Jurkat, Clone E6-1 (cell line): ENCODE measurements at regions not wholly inside any gene's neighbourhood (a gene's known extent, or its start where the extent isn't known, plus 50 kb on each side); places are given as distances from the start of the nearest gene placed in this dataset.

Source experiments
- DNase-seq: peaks from one replicate; pipeline ENCODE4 v3.0.0-alpha.2; 2011; ENCODE audit warnings: low read depth, low spot score
- H3K4me3 ChIP-seq: 2 replicates; pipeline ENCODE4 v1.5.1; 2011; ENCODE audit warnings: mild to moderate bottlenecking, low read length, control low read depth, moderate library complexity

DNA sequence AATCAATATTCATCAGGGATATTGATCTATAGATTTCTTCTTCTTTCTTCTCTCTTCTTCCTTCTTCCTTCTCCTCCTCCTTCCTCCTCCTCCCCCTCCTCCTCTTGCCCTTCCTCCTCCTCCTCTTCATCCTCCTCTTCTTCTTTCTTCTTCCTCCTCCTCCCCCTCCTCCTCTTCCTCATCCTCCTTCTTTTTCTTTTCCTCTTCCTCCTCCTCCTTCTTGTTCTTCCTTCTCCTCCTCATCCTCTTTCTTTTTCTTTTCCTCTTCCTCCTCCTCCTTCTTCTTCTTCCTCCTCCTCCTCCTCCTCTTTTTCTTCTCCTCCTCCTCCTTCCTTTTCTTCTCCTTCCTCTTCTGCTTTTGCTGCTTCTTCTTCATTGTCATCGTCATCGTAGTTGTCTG, 52.4 kb upstream of the SERINC1 start:
- no peak for DNase-seq

DNA sequence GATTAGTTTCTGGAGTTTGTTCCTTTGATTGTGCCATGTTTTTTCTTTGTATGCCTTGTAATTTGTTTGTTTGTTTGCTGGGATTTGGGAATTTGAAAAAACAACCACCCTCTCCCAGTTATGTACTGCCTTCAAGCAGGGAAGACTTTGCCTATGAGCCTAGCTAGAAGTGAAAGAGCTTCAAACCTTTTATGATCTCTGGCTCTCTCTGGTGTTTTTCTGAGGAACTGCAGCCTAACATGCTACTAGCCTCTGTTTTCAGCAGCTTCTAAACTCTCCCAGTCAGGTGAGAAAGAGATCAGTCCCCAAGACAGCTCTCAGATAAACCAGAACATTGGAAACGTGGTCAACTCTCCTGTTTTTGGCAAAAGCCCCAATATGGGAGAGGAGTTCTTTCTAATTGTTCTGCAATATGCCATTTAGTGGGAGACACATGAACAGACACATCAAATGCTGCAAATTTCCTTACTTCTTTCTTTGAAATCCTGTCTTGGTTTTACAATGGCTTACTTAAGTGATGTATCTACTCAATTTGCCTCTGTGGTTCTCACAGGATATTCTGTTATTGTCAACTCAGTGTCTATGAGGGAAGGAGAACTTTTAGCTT, 58.9 kb upstream of the SERINC1 start:
- DNase-seq: peak; percentile 64
- no peak overlapping the region for H3K4me3 ChIP-seq

More for the DNA sequence above, 52.4 kb upstream of the SERINC1 start:
- no peak overlapping the region for H3K4me3 ChIP-seq

DNA sequence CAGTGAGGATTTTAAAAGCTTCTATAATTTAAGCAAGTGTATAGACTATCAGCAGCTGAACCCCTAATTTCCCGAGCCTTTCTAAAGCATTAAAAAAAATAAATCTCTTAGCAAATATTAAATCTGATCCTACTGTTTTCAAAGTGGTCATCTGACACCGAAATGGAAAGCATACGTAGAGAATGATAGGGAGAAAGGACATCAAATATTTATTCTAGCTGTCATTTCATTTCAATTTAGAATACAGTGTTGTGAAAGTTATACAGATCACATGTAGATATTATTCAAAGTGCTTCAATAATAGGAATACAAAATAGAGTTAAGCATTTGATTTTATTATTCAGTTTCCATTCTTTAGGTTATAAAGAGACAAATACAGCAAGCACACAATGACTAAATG, 61.9 kb upstream of the PKIB start:
- DNase-seq: no peak
- H3K4me3 ChIP-seq: no peak overlapping the region

DNA sequence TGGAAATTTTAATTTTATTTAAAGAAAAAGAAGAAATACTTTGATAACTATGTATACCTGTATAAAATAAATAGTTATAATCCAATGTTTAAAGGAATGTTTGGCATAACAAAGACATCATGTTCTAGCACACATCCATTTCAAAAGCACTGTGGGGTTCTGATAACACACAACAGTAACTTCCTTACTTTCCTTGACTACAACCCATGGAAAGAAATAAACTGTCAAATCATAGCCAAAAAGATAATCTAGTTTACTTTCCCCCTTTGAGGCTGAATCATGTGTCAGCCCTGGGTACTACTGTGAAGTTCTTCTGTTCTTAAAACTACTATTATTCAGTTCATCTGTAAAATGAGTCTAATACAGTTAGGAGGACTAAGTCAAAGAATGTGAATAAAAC, 61.4 kb upstream of the PKIB start:
- DNase-seq: no peak
- H3K4me3 ChIP-seq: no peak overlapping the region

DNA sequence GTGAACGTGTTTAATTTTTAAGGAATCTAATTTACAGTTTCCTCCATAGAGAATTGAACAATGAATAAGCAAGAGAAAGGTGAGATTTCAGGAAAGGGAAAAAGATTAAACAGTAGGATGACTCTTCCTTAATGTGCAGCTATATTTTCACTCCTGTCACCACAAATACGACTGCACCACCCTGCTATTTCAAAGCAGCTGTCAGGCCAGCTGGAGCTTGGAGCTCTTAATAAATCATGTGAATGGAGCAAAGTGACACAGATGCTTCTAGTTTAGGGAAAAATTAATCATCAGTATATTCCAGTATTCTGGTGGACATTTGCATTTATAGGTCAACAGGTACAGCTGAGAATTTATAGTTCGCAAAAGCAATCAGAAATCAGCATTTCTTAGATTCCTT, 56.5 kb upstream of the PKIB start:
- H3K4me3 ChIP-seq: no peak overlapping the region
- DNase-seq: no peak

DNA sequence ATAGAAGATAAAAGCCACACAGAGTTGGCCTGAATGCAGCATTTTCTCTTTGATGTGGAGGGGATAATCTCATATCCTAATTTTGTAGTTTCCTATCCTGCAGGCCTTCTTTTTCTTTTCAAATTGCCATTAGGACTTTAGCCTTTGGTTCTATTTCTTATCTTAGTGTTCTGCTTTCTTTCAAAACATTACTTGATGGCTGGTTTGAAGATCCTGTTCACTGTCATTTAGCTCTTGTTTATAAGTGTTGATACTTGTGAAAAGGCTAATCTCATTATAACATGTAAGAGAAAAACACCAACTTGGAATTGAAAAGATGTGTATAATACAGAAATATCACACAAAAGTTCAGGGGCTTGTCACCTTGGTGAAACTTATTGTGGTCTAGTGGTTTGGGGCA, 54.6 kb upstream of the PKIB start:
- DNase-seq: no peak
- no peak overlapping the region for H3K4me3 ChIP-seq

DNA sequence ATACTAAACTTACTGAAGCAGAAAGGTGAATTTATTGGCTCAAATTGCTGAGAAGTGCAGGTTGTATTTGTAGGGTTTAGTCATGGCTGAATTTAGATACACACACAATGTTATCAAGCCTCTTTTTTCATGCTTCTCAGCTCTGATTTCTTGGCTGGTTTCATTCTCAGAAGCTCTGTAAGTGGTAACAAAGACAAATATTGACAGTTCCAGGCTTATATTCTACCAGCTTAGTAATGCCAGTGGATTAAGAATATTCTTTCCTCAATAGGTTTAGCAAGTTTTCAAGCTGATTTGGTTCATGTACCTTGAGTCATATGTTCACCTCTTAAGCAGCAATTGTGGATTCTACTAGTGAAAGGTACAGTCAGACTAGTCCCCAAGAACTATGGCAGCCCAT, 52.1 kb upstream of the PKIB start:
- no peak for DNase-seq
- H3K4me3 ChIP-seq: no peak overlapping the region
